Stimulated activated effector memory CD8-positive, alpha-beta T cell treated with anti-CD3 and anti-CD28 coated beads, Interleukin-12 subunit alpha, Interleukin-12 subunit beta, amount 100 ng/mL, for 72 hours (primary cell): ENCODE measurements at regions not wholly inside any gene's neighbourhood (a gene's known extent, or its start where the extent isn't known, plus 50 kb on each side); places are given as distances from the start of the nearest gene placed in this dataset.
A peak's percentile ranks its signal among the peaks of the same experiment; 100 is the strongest.

Experiments used
- ATAC-seq: fragments of 150-1000 bp; cut with Tn5 transposase; 2 replicates; pipeline ENCODE4 v1.10.0; 2021
- DNase-seq, 2 donors: peaks; one replicate each; pipeline ENCODE4 v3.0.0; 2021 to 2022; ENCODE audit warnings: low spot score in 2 of 2
- H3K27ac Mint-ChIP-seq: one replicate; pipeline ENCODE4 v1.8.0; 2022; ENCODE audit warnings: mild to moderate bottlenecking, mixed read lengths
- H3K36me3 Mint-ChIP-seq: one replicate; pipeline ENCODE4 v1.8.0; 2022; ENCODE audit warnings: mild to moderate bottlenecking, mixed read lengths
- H3K4me1 Mint-ChIP-seq: one replicate; pipeline ENCODE4 v1.8.0; 2022; ENCODE audit warnings: mixed read lengths
- H3K4me3 Mint-ChIP-seq: one replicate; pipeline ENCODE4 v1.8.0; 2022; ENCODE audit warnings: mild to moderate bottlenecking, mixed read lengths
- H3K9me3 Mint-ChIP-seq: one replicate; pipeline ENCODE4 v1.8.0; 2022; ENCODE audit warnings: mixed read lengths

DNA sequence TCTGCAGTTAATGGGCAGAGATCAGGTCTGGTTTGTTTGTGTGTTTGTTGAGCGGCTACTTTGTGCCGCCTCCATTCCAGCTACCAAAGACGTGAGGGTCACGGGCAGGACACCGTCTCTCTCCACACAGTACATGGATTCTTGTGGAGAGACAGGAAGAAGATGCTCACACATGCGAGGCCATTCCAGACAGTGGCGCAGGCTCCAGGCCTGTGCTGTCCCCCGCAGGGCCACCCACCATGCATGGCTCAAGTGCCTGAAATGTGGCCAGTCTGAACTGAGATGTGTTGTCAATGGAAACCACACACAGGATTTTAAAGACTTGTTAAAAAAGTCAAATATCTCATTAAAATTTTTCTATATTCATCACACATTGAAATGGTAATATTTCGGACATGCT lies 848.3 kb downstream of the TBC1D22A start:
- H3K27ac Mint-ChIP-seq, result no peak overlapping the region
- H3K36me3 Mint-ChIP-seq, result peaks cover 6% of the 10 kb centered on the region
- H3K4me3 Mint-ChIP-seq, result no peak overlapping the region
- ATAC-seq (no peak), DNase-seq (no peak)
- H3K9me3 Mint-ChIP-seq, result no peaks in the 10 kb centered on the region
- H3K4me1 Mint-ChIP-seq, result no peaks in the 10 kb centered on the region

DNA sequence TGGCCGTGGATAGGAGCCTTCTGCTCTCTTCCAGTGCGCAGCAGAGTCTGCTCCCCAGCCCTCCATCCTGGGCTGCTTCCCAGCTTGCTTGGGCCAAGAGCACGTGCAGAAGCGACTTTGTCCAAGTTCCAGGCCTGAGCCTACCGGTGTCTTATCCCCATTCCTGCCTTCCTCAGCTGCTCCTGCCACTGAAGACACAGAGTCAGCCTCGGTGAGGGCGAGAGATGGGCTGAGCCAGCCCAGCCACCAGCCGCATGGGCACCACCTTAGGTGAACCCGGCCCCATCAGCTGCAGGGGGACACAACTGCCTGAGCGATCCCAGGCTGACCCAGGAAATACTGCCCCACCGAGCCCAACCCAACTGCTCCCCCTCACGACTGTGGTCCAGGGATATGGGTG lies 847.8 kb downstream of the TBC1D22A start:
- peaks cover 6% of the 10 kb centered on the region for H3K36me3 Mint-ChIP-seq
- ATAC-seq, result peak; percentile 43

DNA sequence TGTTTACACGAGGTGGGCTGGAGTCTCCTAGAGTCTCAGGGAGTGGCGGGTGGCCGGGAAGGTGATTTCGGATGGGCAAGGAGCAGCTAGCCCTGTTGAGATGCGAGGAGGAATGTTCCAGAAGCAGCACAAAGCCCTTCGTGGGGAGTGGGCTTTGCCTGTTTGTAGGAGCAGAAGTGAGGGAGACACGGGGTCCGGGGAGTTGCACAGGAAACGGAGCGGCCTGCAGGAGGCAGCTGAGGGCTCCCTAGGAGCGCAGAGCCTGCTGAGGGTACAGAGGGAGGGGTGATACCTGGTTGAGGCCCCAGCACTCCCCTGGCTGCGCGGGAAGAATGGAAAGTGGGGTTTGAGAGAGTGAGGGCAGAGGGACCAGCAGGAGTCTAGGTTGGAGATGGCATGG lies 847.2 kb downstream of the TBC1D22A start:
- Mint-ChIP-seq H3K36me3 (peaks cover 6% of the 10 kb centered on the region), H3K9me3 (no peaks in the 10 kb centered on the region), H3K4me3 (no peak overlapping the region), H3K4me1 (no peaks in the 10 kb centered on the region), H3K27ac (no peak overlapping the region)
- no peak for ATAC-seq
- no peak for DNase-seq

More for the DNA sequence above, 847.8 kb downstream of the TBC1D22A start:
- Mint-ChIP-seq H3K27ac (no peak overlapping the region), H3K4me1 (no peaks in the 10 kb centered on the region), H3K4me3 (no peak overlapping the region), H3K9me3 (no peaks in the 10 kb centered on the region)
- DNase-seq, result no peak

DNA sequence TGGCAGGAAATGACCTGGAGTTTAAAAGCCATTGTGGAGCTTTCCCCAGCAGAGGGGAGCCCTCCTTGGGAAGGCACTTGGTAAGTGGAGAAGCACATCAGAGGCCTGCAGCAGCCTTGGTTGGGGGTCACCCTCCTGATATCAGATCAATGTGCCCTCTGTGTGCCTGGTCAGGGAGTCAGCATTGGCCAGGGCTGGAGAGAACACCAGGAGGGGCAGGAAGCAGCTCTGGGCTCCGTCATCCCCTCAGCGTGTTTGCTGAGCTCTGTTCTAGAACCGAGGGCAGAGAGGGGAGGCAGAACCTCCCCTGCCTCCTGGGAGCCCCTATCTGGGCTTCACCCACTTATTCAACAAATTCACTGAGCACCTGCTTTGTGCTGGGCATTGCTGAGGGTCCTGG lies 846.0 kb downstream of the TBC1D22A start:
- ATAC-seq (no peak), DNase-seq (no peak)
- Mint-ChIP-seq H3K4me1 (no peaks in the 10 kb centered on the region), H3K9me3 (no peaks in the 10 kb centered on the region), H3K27ac (no peak overlapping the region), H3K4me3 (no peak overlapping the region), H3K36me3 (peaks cover 6% of the 10 kb centered on the region)

DNA sequence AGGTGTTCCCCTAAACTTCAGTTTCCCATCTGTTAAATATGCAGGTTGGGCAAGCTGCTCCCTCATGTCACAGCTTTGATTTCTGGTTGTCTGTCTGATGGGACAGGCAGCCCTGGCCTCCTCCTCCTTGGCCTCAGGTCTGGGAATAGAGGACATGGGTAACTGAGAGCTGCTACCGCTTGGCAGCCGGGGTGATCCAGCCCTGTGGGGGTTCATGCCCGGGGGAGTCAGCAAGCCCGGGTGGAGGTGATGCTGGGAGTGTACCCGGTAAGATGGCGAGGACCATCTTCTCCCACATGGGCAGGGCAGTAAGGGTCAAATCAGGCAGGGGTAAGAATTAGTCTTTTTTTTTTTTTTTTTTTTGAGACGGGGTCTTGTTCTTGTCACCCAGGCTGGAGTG lies 845.0 kb downstream of the TBC1D22A start:
- Mint-ChIP-seq H3K36me3 (peaks cover 6% of the 10 kb centered on the region), H3K4me3 (no peak overlapping the region), H3K27ac (no peak overlapping the region), H3K4me1 (no peaks in the 10 kb centered on the region), H3K9me3 (no peaks in the 10 kb centered on the region)
- ATAC-seq (no peak), DNase-seq (no peak)

DNA sequence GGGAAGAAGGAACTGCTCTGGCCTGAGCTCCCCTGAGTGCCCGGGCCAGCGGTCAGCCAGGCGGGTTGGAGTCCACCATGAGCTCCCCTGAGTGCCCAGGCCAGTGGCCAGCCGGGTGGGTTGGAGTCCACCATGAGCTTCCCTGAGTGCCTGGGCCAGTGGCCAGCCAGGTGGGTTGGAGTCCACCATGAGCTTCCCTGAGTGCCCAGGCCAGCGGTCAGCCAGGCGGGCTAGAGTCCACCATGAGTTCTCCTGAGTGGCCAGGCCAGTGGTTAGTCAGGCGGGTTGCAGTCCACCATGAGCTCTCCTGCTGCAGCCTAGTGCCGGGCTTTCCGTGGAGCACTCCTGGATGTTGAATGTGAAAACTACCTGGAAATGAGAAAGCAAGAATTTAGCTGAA lies 844.0 kb downstream of the TBC1D22A start:
- ATAC-seq, result no peak
- DNase-seq, result no peak
- H3K36me3 Mint-ChIP-seq, result peaks cover 6% of the 10 kb centered on the region
- no peaks in the 10 kb centered on the region for H3K9me3 Mint-ChIP-seq
- H3K4me1 Mint-ChIP-seq, result no peaks in the 10 kb centered on the region
- no peak overlapping the region for H3K4me3 Mint-ChIP-seq
- H3K27ac Mint-ChIP-seq, result no peak overlapping the region

DNA sequence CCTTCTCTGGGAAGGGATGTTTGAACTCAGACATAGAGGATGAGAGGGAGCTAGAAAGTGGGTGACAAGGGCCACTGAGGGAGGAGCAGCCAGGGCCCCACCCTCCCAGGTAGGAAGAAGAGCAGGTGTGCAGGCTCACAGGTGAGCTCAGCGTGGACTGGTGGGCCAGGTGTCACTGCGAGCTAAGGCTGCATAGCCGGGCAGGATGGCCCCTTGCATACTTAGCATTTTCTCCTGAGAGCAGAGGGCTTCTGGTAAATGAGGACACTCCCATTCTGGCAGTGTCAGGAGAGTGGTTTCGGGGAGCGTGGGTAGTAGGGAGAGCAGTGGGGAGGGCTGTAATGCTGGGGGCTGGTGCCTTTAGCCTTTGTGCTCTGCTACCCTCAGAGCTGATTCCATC lies 843.4 kb downstream of the TBC1D22A start:
- Mint-ChIP-seq H3K27ac (no peak overlapping the region), H3K36me3 (peaks cover 6% of the 10 kb centered on the region), H3K4me1 (no peaks in the 10 kb centered on the region), H3K9me3 (no peaks in the 10 kb centered on the region), H3K4me3 (no peak overlapping the region)
- ATAC-seq, result no peak
- DNase-seq, result no peak

DNA sequence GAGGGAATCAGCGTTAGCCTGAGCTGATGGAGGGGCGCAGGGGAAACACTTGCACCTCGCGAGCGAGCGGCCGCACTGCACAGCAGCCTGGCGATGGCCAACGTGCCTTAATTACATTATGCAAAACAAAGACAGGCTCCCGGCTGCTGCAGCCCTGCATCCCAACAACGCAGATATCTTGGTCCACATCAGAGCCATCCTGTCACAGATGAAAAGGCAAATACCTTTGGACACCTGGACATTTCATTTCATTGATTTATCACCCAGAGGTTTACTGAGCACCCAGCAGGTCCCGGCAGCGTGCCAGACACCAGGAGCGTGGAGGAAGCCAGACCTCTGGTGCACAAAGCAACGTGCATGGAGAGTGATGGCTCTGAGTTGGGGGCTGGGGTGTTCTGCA lies 843.0 kb downstream of the TBC1D22A start:
- no peaks in the 10 kb centered on the region for H3K4me1 Mint-ChIP-seq
- no peak overlapping the region for H3K4me3 Mint-ChIP-seq
- no peaks in the 10 kb centered on the region for H3K9me3 Mint-ChIP-seq
- DNase-seq (no peak), ATAC-seq (no peak)
- peaks cover 6% of the 10 kb centered on the region for H3K36me3 Mint-ChIP-seq
- H3K27ac Mint-ChIP-seq, result no peak overlapping the region

DNA sequence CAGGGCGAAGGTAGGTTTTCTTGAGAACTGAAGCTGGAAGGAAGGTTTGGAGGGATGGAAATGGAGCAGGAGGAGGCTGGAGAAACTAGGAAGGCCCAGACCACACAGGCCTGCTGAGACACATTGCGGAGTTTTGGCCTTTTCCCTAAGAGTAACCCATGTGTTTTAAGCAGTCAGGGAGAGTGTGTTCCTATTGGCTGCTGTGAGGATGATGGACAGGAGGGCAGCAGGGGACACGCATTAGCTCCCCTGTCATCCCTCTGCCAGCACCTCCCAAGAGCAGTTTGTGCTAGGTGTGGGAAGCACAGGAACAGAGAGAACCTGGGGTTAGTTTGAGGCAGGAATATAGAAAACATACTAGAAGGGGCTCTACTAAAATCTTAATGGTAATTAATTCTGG lies 842.1 kb downstream of the TBC1D22A start:
- Mint-ChIP-seq H3K36me3 (peaks cover under 1% of the 10 kb centered on the region), H3K9me3 (no peaks in the 10 kb centered on the region), H3K27ac (no peak overlapping the region), H3K4me3 (no peak overlapping the region), H3K4me1 (no peaks in the 10 kb centered on the region)
- no peak for DNase-seq
- no peak for ATAC-seq

DNA sequence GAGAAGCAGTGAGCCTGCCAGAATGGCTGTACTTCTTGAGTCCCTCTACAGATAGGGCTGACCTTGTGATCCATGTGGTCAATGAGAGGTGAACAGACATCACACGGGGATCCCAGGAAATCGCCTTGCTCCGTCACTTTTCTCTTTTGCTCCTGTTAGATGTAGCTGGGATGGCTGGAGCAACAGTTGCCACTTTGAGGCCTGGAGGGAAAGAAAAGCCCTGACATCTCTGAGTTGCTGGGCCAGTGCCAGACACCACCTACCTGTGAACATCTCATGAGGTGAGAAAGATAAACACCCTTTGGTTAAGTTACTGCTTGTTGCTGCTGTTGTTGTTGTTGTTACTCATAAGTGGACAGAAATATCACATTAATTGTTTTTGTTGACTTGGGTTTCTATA lies 840.3 kb downstream of the TBC1D22A start:
- H3K4me3 Mint-ChIP-seq, result no peak overlapping the region
- no peak for DNase-seq
- H3K9me3 Mint-ChIP-seq, result no peaks in the 10 kb centered on the region
- ATAC-seq, result no peak
- no peaks in the 10 kb centered on the region for H3K36me3 Mint-ChIP-seq
- H3K27ac Mint-ChIP-seq, result no peak overlapping the region
- H3K4me1 Mint-ChIP-seq, result no peaks in the 10 kb centered on the region

DNA sequence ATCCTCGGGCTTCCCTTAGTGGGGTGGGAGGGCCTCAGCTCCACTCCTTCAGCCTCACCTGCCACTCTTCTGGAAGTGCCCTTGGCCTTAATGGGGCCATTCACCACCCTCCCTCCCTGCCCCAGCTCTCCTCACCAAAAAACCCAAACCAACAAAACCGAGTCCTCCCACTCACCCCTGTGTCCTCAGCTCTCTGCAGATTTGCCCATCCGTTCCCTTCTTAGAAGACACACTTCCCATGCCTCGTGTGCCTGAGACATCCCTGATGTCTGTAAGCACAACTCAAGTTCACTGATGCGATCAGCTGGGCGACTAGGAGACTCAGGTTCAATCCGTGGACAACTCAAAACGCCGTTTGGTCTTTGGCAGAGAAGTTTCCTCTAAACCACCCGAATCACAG lies 839.2 kb downstream of the TBC1D22A start:
- Mint-ChIP-seq H3K4me1 (no peaks in the 10 kb centered on the region), H3K9me3 (no peaks in the 10 kb centered on the region), H3K4me3 (no peak overlapping the region), H3K27ac (no peak overlapping the region), H3K36me3 (no peaks in the 10 kb centered on the region)
- no peak for ATAC-seq
- DNase-seq, result no peak

DNA sequence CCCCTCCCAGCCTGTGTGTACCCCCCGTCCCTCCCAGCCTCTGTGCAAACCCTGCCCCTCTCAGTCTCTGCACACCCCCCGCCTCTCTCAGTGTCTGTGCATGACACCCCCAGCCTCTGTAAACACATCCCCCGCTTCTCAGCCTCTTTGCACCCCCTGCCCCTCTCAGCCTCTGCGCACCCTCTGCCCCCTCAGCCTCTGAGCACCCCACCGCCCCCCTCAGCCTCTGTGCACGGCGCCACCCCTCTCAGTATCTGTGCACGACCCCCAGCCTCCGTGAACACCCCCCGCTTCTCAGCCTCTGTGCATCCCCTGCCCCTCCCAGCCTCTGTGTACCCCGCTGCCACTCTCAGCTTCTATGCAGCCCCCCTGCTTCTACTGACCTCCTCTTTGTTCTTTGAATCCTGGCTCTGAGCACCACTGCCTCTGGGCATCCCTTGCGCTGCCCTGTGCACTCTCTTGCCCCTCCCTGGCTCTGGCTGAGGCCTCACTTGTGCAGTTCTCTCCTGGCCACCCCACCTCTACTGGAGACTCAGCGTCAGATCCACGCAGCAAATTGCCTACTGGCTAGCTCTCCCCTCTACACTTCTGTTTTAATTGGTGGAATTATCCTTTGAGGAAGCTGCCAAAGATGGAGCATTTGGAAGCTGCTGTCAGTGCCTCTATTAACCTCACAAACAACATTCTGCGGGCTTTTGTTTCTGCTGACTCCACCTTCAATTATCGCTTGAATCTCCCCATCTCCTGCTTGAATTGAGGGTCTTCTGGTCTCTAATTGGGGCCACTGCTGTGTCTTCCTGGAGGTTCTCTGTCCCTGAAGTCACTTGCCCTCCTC lies 838.6 kb downstream of the TBC1D22A start:
- ATAC-seq (no peak), DNase-seq (no peak)
- Mint-ChIP-seq H3K9me3 (no peaks in the 10 kb centered on the region), H3K27ac (no peak overlapping the region), H3K4me1 (no peaks in the 10 kb centered on the region), H3K4me3 (no peak overlapping the region), H3K36me3 (no peaks in the 10 kb centered on the region)

DNA sequence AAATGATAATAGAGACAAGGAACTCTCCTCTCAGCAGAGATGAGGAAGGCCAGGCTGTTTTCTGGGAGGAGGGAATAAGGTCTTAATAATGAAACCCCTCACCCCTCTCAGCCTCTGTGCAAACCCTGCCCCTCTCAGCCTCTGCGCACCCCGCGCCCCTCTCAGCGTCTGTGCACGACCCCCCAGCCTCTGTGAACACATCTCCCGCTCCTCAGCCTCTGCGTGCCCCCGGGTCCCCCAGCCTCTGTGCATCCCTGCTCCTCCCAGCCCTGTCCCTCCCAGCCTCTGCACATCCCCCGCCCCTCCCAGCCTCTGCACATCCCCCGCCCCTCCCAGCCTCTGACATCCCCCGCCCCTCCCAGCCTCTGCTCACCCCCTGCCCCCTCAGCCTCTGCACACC lies 837.8 kb downstream of the TBC1D22A start:
- Mint-ChIP-seq H3K27ac (no peak overlapping the region), H3K4me3 (no peak overlapping the region), H3K4me1 (no peaks in the 10 kb centered on the region), H3K36me3 (no peaks in the 10 kb centered on the region), H3K9me3 (no peaks in the 10 kb centered on the region)
- DNase-seq (no peak), ATAC-seq (no peak)

DNA sequence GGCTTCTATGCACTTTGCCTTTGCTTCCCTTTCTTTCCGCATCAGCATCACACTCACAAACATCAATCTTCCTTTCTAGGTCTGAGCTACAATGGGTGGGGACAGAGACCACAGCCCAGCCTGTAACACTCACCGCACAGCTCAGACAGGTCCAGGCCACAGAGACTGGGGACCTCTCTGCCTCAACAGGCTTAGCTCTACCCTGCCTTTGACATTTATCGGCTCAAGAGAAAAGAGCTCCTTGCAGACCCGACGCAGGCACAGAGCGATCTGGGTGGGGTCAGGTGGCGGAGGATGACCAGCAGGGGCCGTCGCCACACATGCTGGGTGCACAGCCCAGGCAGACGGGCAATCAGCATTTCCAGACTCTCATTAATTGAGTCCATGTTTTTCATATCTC lies 837.3 kb downstream of the TBC1D22A start:
- H3K27ac Mint-ChIP-seq, result no peak overlapping the region
- H3K4me3 Mint-ChIP-seq, result no peak overlapping the region
- ATAC-seq (no peak), DNase-seq (no peak)
- no peaks in the 10 kb centered on the region for H3K9me3 Mint-ChIP-seq
- H3K36me3 Mint-ChIP-seq, result no peaks in the 10 kb centered on the region
- no peaks in the 10 kb centered on the region for H3K4me1 Mint-ChIP-seq

DNA sequence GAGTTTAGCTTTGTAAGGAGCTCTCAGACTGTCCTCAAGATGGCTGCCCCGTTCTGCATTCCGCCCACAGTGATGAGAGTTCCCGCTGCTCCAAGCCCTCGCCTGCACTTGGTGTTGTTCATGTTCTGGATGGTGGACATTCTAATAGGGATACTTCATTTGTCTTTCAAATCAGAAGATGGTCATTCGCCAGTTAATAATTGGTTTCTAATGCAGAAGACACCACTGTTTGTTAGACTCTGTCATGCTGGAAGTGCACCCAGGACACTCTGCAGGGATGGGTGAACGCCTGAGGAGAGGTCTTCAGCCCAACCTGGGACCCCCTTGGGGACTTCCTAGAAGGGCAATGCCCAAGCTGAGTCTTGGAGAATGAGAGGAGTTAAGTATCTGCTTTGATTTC lies 836.4 kb downstream of the TBC1D22A start:
- no peak for ATAC-seq
- H3K4me1 Mint-ChIP-seq, result no peaks in the 10 kb centered on the region
- no peaks in the 10 kb centered on the region for H3K36me3 Mint-ChIP-seq
- no peaks in the 10 kb centered on the region for H3K9me3 Mint-ChIP-seq
- no peak for DNase-seq
- H3K27ac Mint-ChIP-seq, result no peak overlapping the region
- H3K4me3 Mint-ChIP-seq, result no peak overlapping the region

DNA sequence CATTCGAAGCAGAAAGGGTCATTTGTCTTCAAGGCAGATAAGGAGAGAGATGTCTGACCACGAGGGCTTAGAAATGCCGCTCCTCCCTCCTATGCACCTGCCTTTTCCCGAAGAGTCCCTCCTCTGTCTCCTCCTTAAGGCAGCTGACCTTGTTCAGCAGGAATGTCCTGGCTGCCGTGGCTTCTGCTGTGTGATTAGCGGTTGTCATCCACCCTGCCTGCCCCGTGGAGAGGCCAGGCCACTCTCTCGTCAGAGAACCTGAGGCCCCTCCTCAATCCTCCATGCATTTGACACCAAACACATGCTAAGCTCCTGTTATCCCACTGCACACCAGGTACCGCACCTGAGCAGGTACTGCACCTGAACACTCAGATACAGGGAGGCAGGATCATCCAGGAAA lies 834.6 kb downstream of the TBC1D22A start:
- H3K27ac Mint-ChIP-seq, result no peak overlapping the region
- H3K36me3 Mint-ChIP-seq, result no peaks in the 10 kb centered on the region
- H3K4me1 Mint-ChIP-seq, result no peaks in the 10 kb centered on the region
- H3K9me3 Mint-ChIP-seq, result no peaks in the 10 kb centered on the region
- H3K4me3 Mint-ChIP-seq, result no peak overlapping the region
- no peak for DNase-seq
- ATAC-seq, result no peak
